Left ventricle myocardium inferior (tissue), 1 donor: ENCODE measurements at regions not wholly inside any gene's neighbourhood (a gene's known extent, or its start where the extent isn't known, plus 50 kb on each side); places are given as distances from the start of the nearest gene placed in this dataset.

ENCODE experiments used
- DNase-seq: peaks from one replicate; pipeline ENCODE4 v3.0.0-alpha.2; 2020
- H3K27ac ChIP-seq: fragments of 200-600 bp; replicated peaks from 2 replicates; pipeline ENCODE4 v1.8.0; 2021
- H3K27me3 ChIP-seq: fragments of 200-600 bp; 2 replicates; pipeline ENCODE4 v1.8.0; 2021; ENCODE audit warnings: low read depth
- H3K36me3 ChIP-seq: fragments of 200-600 bp; 2 replicates; pipeline ENCODE4 v1.8.0; 2021
- H3K4me1 ChIP-seq: fragments of 200-600 bp; 2 replicates; pipeline ENCODE4 v1.8.0; 2021
- H3K4me3 ChIP-seq: fragments of 200-600 bp; 2 replicates; pipeline ENCODE4 v1.8.0; 2021; ENCODE audit warnings: mild to moderate bottlenecking, moderate library complexity
- H3K9me3 ChIP-seq: fragments of 200-600 bp; replicated peaks from 2 replicates; pipeline ENCODE4 v1.8.0; 2021
- CTCF ChIP-seq: fragments of 200-600 bp; IDR thresholded peaks from 2 replicates; pipeline ENCODE4 v1.8.0; 2021; ENCODE audit warnings: antibody characterized with exemption, mild to moderate bottlenecking, borderline replicate concordance
- intact Hi-C: fragments of 100-400 bp; cut with micrococcal nuclease; formaldehyde crosslinking; loops from one replicate; pipeline ENCODE4 v1.11.0; 2022
- donor health status: DM: no; HTN: yes; CAD: no; lungs with severe emphysema.

GRCh38 chr2:212945526-212945925 lies 205.9 kb downstream of the IKZF2 start:
- DNase-seq: no peak
- TF ChIP-seq CTCF: no peak
- Histone ChIP-seq H3K27ac (no peak overlapping the region), H3K27me3 (no peaks in the 10 kb centered on the region), H3K36me3 (no peaks in the 10 kb centered on the region), H3K4me3 (no peak overlapping the region), H3K4me1 (peaks cover 10% of the 10 kb centered on the region), H3K9me3 (no peaks in the 10 kb centered on the region)
- intact Hi-C loops: no loop called here

- no peak for DNase-seq
- Histone ChIP-seq H3K36me3 (no peaks in the 10 kb centered on the region), H3K27me3 (no peaks in the 10 kb centered on the region), H3K27ac (no peak overlapping the region), H3K4me1 (peaks cover 17% of the 10 kb centered on the region), H3K9me3 (no peaks in the 10 kb centered on the region), H3K4me3 (no peak overlapping the region)
- no peak for TF ChIP-seq CTCF
- intact Hi-C loops: no loop called here
These were observed 208.1 kb downstream of the IKZF2 start for GRCh38 chr2:212943351-212943750.

- H3K36me3 ChIP-seq: no peaks in the 10 kb centered on the region
- peaks cover 17% of the 10 kb centered on the region for H3K4me1 ChIP-seq
- H3K9me3 ChIP-seq: no peaks in the 10 kb centered on the region
- no peaks in the 10 kb centered on the region for H3K27me3 ChIP-seq
- no peak for TF ChIP-seq CTCF
- intact Hi-C loops: no loop called here
- H3K27ac ChIP-seq: peak overlapping the region; percentile 31
- no peak overlapping the region for H3K4me3 ChIP-seq
- no peak for DNase-seq
These were observed 210.1 kb downstream of the IKZF2 start for GRCh38 chr2:212941361-212941760.

- TF ChIP-seq CTCF: no peak
- intact Hi-C loops: no loop called here
- Histone ChIP-seq H3K9me3 (no peaks in the 10 kb centered on the region), H3K36me3 (no peaks in the 10 kb centered on the region), H3K4me3 (no peak overlapping the region), H3K27me3 (no peaks in the 10 kb centered on the region), H3K27ac (peak overlapping the region; percentile 31), H3K4me1 (peaks cover 17% of the 10 kb centered on the region)
- peak; percentile 15 for DNase-seq
These were observed 210.6 kb downstream of the IKZF2 start for GRCh38 chr2:212940816-212941215.

GRCh38 chr2:212939777-212940531 lies 211.5 kb downstream of the IKZF2 start:
- no peak for TF ChIP-seq CTCF
- Histone ChIP-seq H3K27ac (no peak overlapping the region), H3K4me3 (no peak overlapping the region), H3K9me3 (no peaks in the 10 kb centered on the region), H3K4me1 (peaks cover 17% of the 10 kb centered on the region), H3K36me3 (no peaks in the 10 kb centered on the region), H3K27me3 (no peaks in the 10 kb centered on the region)
- DNase-seq: no peak
- intact Hi-C loops: no loop called here
